Liver (tissue), 8 donors: ENCODE measurements at regions not wholly inside any gene's neighbourhood (a gene's known extent, or its start where the extent isn't known, plus 50 kb on each side); places are given as distances from the start of the nearest gene placed in this dataset.

Source experiments
- DNase-seq: peaks from one replicate; pipeline ENCODE4 v3.0.0-alpha.2; 2017; ENCODE audit warnings: low spot score
- H3K27ac ChIP-seq, 2 donors: one replicate each; pipeline ENCODE4 v1.7.0; 2013; ENCODE audit warnings: inconsistent platforms in 2 of 2, low read length in 2 of 2, control low read depth in 1 of 2, low read depth in 1 of 2, mild to moderate bottlenecking in 1 of 2
- H3K27me3 ChIP-seq, 4 donors: one replicate each; pipeline versions ENCODE4 v1.6.1 to v1.7.0; 2013; ENCODE audit warnings: low read length in 3 of 4, inconsistent platforms in 1 of 4, mild to moderate bottlenecking in 1 of 4, moderate library complexity in 1 of 4; ENCODE audit not compliant: control insufficient read depth in 4 of 4, insufficient read depth in 4 of 4
- H3K36me3 ChIP-seq, 4 donors: one replicate each; pipeline versions ENCODE4 v1.6.1 to v1.7.0; 2013; ENCODE audit warnings: low read length in 3 of 4, mild to moderate bottlenecking in 3 of 4, low read depth in 1 of 4, moderate library complexity in 1 of 4; ENCODE audit not compliant: control insufficient read depth in 4 of 4, insufficient read depth in 3 of 4
- H3K4me1 ChIP-seq, 4 donors: one replicate each; pipeline versions ENCODE4 v1.6.1 to v1.7.0; 2013; ENCODE audit warnings: low read length in 3 of 4, mild to moderate bottlenecking in 3 of 4, moderate library complexity in 1 of 4; ENCODE audit not compliant: control insufficient read depth in 4 of 4, insufficient read depth in 4 of 4
- H3K4me3 ChIP-seq, 3 donors: one replicate each; pipeline versions ENCODE4 v1.6.1 to v1.7.0; 2013; ENCODE audit warnings: low read length in 3 of 3, control low read depth in 1 of 3, low read depth in 1 of 3, mild to moderate bottlenecking in 1 of 3
- H3K9ac ChIP-seq, 2 donors: one replicate each; pipeline ENCODE4 v1.7.0; 2013; ENCODE audit warnings: low read length in 2 of 2, mild to moderate bottlenecking in 2 of 2, moderate library complexity in 2 of 2, control low read depth in 1 of 2, low read depth in 1 of 2
- H3K9me3 ChIP-seq, 4 donors: one replicate each; pipeline versions ENCODE4 v1.6.1 to v1.7.0; 2013; ENCODE audit warnings: low read length in 3 of 4; ENCODE audit not compliant: control insufficient read depth in 4 of 4
- EGR1 ChIP-seq, 2 donors: IDR thresholded peaks; 2 replicates each; pipeline ENCODE4 v1.6.1; 2016 to 2018; ENCODE audit warnings: antibody characterized with exemption in 2 of 2, low read depth in 2 of 2
- FOXA1 ChIP-seq: IDR thresholded peaks from 2 replicates; pipeline ENCODE4 v1.6.1; 2016; ENCODE audit warnings: antibody characterized with exemption
- FOXA2 ChIP-seq: IDR thresholded peaks from 2 replicates; pipeline ENCODE4 v1.6.1; 2016; ENCODE audit warnings: antibody characterized with exemption
- GABPA ChIP-seq, 2 donors: IDR thresholded peaks in 1 of 2; conservative IDR thresholded peaks in 1 of 2; 2 replicates each; pipeline ENCODE4 v1.6.1; 2016; ENCODE audit warnings: antibody characterized with exemption in 2 of 2, mild to moderate bottlenecking in 1 of 2, moderate library complexity in 1 of 2
- HNF4A ChIP-seq, 2 donors: conservative IDR thresholded peaks; 2 replicates each; pipeline ENCODE4 v1.6.1; 2016; ENCODE audit warnings: antibody characterized with exemption in 2 of 2, mild to moderate bottlenecking in 2 of 2
- HNF4G ChIP-seq: IDR thresholded peaks from 2 replicates; pipeline ENCODE4 v1.6.1; 2016; ENCODE audit warnings: antibody characterized with exemption
- JUND ChIP-seq, 2 donors: IDR thresholded peaks; 2 replicates each; pipeline ENCODE4 v1.6.1; 2016; ENCODE audit warnings: antibody characterized with exemption in 2 of 2
- NR2F2 ChIP-seq: IDR thresholded peaks from 2 replicates; pipeline ENCODE4 v1.6.1; 2016; ENCODE audit warnings: antibody characterized with exemption
- RAD21 ChIP-seq, 2 donors: IDR thresholded peaks; 2 replicates each; pipeline ENCODE4 v1.6.1; 2016; ENCODE audit warnings: antibody characterized with exemption in 2 of 2, mild to moderate bottlenecking in 2 of 2
- RXRA ChIP-seq, 2 donors: IDR thresholded peaks; 2 replicates each; pipeline ENCODE4 v1.6.1; 2017 to 2018; ENCODE audit warnings: antibody characterized with exemption in 2 of 2, mild to moderate bottlenecking in 1 of 2
- TAF1 ChIP-seq: conservative IDR thresholded peaks from 2 replicates; pipeline ENCODE4 v1.6.1; 2016; ENCODE audit warnings: antibody characterized with exemption, mild to moderate bottlenecking
- WGBS: extraction: QIAGEN DNeasy Blood & Tissue Kit; methylation state at CpG from one replicate; pipeline ENCODE4 v1.1.7; 2013; 5-methylcytosine and 5-hydroxymethylcytosine counted together
- TF ChIP-seq, protein P1 (sequence below): fragments of 150-350 bp; IDR thresholded peaks from 2 replicates; pipeline ENCODE4 v1.5.1; 2017; ENCODE audit warnings: improper control_type of control experiment, low read depth, low read length; ENCODE audit not compliant: missing input control
- TF ChIP-seq, protein P2 (sequence below): IDR thresholded peaks from 2 replicates; pipeline ENCODE4 v1.6.1; 2016; ENCODE audit warnings: antibody characterized with exemption, mild to moderate bottlenecking
- TF ChIP-seq, protein P3 (sequence below): IDR thresholded peaks from 2 replicates; pipeline ENCODE4 v1.6.1; 2016; ENCODE audit warnings: antibody characterized with exemption
- donor health status: healthy.
- donor health status: healthy.
- donor health status: healthy.
- donor health status: healthy.
- donor health status: healthy.

DNA sequence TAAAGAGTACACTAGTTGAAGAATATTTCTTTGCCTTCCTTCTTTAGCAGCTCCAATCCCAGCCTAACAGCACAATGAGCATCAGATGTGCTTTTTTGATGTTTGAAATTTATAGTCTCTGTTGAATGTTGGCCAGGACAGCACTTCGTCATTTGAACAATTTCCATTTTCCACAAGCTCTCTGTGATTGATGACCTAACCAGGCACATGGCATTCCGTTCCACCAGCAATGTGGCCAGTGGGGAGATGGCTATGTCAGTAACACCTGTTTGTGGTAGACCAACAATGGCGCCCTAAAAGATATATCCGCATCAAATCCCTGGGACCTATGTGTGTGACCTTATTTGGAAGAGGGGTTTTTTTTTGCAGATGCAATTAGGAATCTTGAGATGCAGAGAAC lies 66.8 kb downstream of the PALM2AKAP2 start:
- Histone ChIP-seq H3K27ac (no peak overlapping the region), H3K4me3 (no peak overlapping the region), H3K27me3 (no peaks in the 10 kb centered on the region), H3K4me1 (peaks cover 0 to 3% (median 1%) of the 10 kb centered on the region in 4 donors), H3K36me3 (peaks cover 0 to 3% (median under 1%) of the 10 kb centered on the region in 4 donors), H3K9ac (no peak overlapping the region), H3K9me3 (no peaks in the 10 kb centered on the region)
- TF ChIP-seq GABPA (IDR thresholded peaks at IDR 0.05 in 1 of 2, conservative IDR thresholded peaks at IDR 0.05 in 1 of 2) (no peak), RXRA (IDR thresholded peaks at IDR 0.05) (no peak), RAD21 (IDR thresholded peaks at IDR 0.05) (no peak), NR2F2 (no peak), TAF1 (no peak), FOXA2 (no peak), HNF4G (no peak), EGR1 (IDR thresholded peaks at IDR 0.05; ENCODE audit: low read depth in 2 of 2) (no peak), JUND (IDR thresholded peaks at IDR 0.05) (no peak), HNF4A (conservative IDR thresholded peaks at IDR 0.05) (no peak), FOXA1 (no peak)
- TF ChIP-seq, protein P1, sequence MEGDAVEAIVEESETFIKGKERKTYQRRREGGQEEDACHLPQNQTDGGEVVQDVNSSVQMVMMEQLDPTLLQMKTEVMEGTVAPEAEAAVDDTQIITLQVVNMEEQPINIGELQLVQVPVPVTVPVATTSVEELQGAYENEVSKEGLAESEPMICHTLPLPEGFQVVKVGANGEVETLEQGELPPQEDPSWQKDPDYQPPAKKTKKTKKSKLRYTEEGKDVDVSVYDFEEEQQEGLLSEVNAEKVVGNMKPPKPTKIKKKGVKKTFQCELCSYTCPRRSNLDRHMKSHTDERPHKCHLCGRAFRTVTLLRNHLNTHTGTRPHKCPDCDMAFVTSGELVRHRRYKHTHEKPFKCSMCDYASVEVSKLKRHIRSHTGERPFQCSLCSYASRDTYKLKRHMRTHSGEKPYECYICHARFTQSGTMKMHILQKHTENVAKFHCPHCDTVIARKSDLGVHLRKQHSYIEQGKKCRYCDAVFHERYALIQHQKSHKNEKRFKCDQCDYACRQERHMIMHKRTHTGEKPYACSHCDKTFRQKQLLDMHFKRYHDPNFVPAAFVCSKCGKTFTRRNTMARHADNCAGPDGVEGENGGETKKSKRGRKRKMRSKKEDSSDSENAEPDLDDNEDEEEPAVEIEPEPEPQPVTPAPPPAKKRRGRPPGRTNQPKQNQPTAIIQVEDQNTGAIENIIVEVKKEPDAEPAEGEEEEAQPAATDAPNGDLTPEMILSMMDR: no peak
- TF ChIP-seq, protein P2, sequence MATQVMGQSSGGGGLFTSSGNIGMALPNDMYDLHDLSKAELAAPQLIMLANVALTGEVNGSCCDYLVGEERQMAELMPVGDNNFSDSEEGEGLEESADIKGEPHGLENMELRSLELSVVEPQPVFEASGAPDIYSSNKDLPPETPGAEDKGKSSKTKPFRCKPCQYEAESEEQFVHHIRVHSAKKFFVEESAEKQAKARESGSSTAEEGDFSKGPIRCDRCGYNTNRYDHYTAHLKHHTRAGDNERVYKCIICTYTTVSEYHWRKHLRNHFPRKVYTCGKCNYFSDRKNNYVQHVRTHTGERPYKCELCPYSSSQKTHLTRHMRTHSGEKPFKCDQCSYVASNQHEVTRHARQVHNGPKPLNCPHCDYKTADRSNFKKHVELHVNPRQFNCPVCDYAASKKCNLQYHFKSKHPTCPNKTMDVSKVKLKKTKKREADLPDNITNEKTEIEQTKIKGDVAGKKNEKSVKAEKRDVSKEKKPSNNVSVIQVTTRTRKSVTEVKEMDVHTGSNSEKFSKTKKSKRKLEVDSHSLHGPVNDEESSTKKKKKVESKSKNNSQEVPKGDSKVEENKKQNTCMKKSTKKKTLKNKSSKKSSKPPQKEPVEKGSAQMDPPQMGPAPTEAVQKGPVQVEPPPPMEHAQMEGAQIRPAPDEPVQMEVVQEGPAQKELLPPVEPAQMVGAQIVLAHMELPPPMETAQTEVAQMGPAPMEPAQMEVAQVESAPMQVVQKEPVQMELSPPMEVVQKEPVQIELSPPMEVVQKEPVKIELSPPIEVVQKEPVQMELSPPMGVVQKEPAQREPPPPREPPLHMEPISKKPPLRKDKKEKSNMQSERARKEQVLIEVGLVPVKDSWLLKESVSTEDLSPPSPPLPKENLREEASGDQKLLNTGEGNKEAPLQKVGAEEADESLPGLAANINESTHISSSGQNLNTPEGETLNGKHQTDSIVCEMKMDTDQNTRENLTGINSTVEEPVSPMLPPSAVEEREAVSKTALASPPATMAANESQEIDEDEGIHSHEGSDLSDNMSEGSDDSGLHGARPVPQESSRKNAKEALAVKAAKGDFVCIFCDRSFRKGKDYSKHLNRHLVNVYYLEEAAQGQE: no peak
- TF ChIP-seq, protein P3, sequence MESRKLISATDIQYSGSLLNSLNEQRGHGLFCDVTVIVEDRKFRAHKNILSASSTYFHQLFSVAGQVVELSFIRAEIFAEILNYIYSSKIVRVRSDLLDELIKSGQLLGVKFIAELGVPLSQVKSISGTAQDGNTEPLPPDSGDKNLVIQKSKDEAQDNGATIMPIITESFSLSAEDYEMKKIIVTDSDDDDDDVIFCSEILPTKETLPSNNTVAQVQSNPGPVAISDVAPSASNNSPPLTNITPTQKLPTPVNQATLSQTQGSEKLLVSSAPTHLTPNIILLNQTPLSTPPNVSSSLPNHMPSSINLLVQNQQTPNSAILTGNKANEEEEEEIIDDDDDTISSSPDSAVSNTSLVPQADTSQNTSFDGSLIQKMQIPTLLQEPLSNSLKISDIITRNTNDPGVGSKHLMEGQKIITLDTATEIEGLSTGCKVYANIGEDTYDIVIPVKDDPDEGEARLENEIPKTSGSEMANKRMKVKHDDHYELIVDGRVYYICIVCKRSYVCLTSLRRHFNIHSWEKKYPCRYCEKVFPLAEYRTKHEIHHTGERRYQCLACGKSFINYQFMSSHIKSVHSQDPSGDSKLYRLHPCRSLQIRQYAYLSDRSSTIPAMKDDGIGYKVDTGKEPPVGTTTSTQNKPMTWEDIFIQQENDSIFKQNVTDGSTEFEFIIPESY: no peak
- 92% methylated on average over 4 of the region's 4 CpGs for WGBS
- no peak for DNase-seq

DNA sequence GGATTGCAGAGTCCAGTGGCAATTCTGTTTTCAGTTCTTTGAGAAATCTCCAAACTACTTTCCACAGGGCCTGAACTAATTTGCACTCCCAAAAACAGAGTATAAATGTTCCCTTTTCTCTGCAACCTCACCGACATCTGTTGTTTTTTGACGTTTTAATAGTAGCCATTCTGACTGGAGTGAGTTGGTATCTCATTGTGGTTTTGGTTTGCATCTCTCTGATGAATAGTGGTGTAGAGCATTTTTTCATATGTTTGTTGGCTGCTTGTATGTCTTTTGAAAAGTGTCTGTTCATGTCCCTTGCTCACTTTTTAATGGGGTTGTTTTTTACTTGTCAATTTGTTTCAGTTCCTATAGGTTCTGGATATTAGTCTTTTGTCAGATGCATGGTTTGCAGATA lies 72.6 kb downstream of the PALM2AKAP2 start:
- no peak for DNase-seq
- no peak overlapping the region for H3K27ac ChIP-seq
- WGBS: 83% methylated on average over 2 of the region's 2 CpGs
- no peak overlapping the region for H3K9ac ChIP-seq
- no peak overlapping the region for H3K4me3 ChIP-seq
- H3K4me1 ChIP-seq: no peaks in the 10 kb centered on the region
- TF ChIP-seq EGR1 (IDR thresholded peaks at IDR 0.05; ENCODE audit: low read depth in 2 of 2): no peak
- TF ChIP-seq FOXA2: no peak
- TF ChIP-seq, protein P2: no peak
- TF ChIP-seq, protein P1: no peak
- no peak for TF ChIP-seq GABPA (IDR thresholded peaks at IDR 0.05 in 1 of 2, conservative IDR thresholded peaks at IDR 0.05 in 1 of 2)
- no peak for TF ChIP-seq NR2F2
- no peak for TF ChIP-seq HNF4A (conservative IDR thresholded peaks at IDR 0.05)
- no peaks in the 10 kb centered on the region for H3K27me3 ChIP-seq
- H3K9me3 ChIP-seq: no peaks in the 10 kb centered on the region
- H3K36me3 ChIP-seq: peaks cover 0 to 3% (median 0%) of the 10 kb centered on the region in 4 donors
